ENCODE measurements at regions not wholly inside any gene's neighbourhood (a gene's known extent, or its start where the extent isn't known, plus 50 kb on each side); places are given as distances from the start of the nearest gene placed in this dataset.

- TF ChIP-seq CTCF (conservative IDR thresholded peaks at IDR 0.05; ENCODE audit: low read depth, low read length) (no peak), FOS (IDR thresholded peaks at IDR 0.05; ENCODE audit: low read depth, low read length) (no peak)
These were observed 206.9 kb downstream of the COX7C start for GRCh38 chr5:86824637-86825036.
